ENCODE measurements at regions not wholly inside any gene's neighbourhood (a gene's known extent, or its start where the extent isn't known, plus 50 kb on each side); places are given as distances from the start of the nearest gene placed in this dataset.

GRCh38 chr1:70902211-70902610, 145.4 kb downstream of the PTGER3 start:
- H3K36me3 ChIP-seq (ENCODE audit: control insufficient read depth in 1 of 2, insufficient read depth in 2 of 2, low read length in 2 of 2), result no peaks in the 10 kb centered on the region
- no peaks in the 10 kb centered on the region for H3K4me1 ChIP-seq (ENCODE audit: control insufficient read depth in 1 of 2, insufficient read depth in 2 of 2, low read length in 2 of 2)
- no peaks in the 10 kb centered on the region for H3K9me3 ChIP-seq (ENCODE audit: control insufficient read depth in 1 of 2, low read length in 2 of 2)
- no peaks in the 10 kb centered on the region for H3K27me3 ChIP-seq (ENCODE audit: control insufficient read depth in 1 of 2, insufficient read depth in 2 of 2, low read length in 2 of 2)
- no peak overlapping the region for H3K4me3 ChIP-seq (ENCODE audit: low read depth in 1 of 2, low read length in 2 of 2)
- no peak overlapping the region for H3K27ac ChIP-seq (ENCODE audit: low read depth, low read length)
- no peak overlapping the region for H3K9ac ChIP-seq (ENCODE audit: low read depth in 1 of 2, low read length in 2 of 2)

- H3K9me3 ChIP-seq (ENCODE audit: control insufficient read depth in 1 of 2, low read length in 2 of 2), result no peaks in the 10 kb centered on the region
- H3K4me3 ChIP-seq (ENCODE audit: low read depth in 1 of 2, low read length in 2 of 2), result no peak overlapping the region
- H3K36me3 ChIP-seq (ENCODE audit: control insufficient read depth in 1 of 2, insufficient read depth in 2 of 2, low read length in 2 of 2), result no peaks in the 10 kb centered on the region
- no peaks in the 10 kb centered on the region for H3K4me1 ChIP-seq (ENCODE audit: control insufficient read depth in 1 of 2, insufficient read depth in 2 of 2, low read length in 2 of 2)
- H3K9ac ChIP-seq (ENCODE audit: low read depth in 1 of 2, low read length in 2 of 2), result no peak overlapping the region
- H3K27ac ChIP-seq (ENCODE audit: low read depth, low read length), result no peak overlapping the region
- no peaks in the 10 kb centered on the region for H3K27me3 ChIP-seq (ENCODE audit: control insufficient read depth in 1 of 2, insufficient read depth in 2 of 2, low read length in 2 of 2)
Observed at GRCh38 chr1:70906800-70907199, 140.8 kb downstream of the PTGER3 start.

- Histone ChIP-seq H3K9ac (ENCODE audit: low read depth in 1 of 2, low read length in 2 of 2) (no peak overlapping the region), H3K27me3 (ENCODE audit: control insufficient read depth in 1 of 2, insufficient read depth in 2 of 2, low read length in 2 of 2) (no peaks in the 10 kb centered on the region), H3K27ac (ENCODE audit: low read depth, low read length) (no peak overlapping the region), H3K9me3 (ENCODE audit: control insufficient read depth in 1 of 2, low read length in 2 of 2) (no peaks in the 10 kb centered on the region), H3K4me3 (ENCODE audit: low read depth in 1 of 2, low read length in 2 of 2) (no peak overlapping the region), H3K36me3 (ENCODE audit: control insufficient read depth in 1 of 2, insufficient read depth in 2 of 2, low read length in 2 of 2) (no peaks in the 10 kb centered on the region), H3K4me1 (ENCODE audit: control insufficient read depth in 1 of 2, insufficient read depth in 2 of 2, low read length in 2 of 2) (no peaks in the 10 kb centered on the region)
Observed at GRCh38 chr1:70907563-70908310, 139.9 kb downstream of the PTGER3 start.

- no peak overlapping the region for H3K4me3 ChIP-seq (ENCODE audit: low read depth in 1 of 2, low read length in 2 of 2)
- H3K4me1 ChIP-seq (ENCODE audit: control insufficient read depth in 1 of 2, insufficient read depth in 2 of 2, low read length in 2 of 2), result no peaks in the 10 kb centered on the region
- H3K9me3 ChIP-seq (ENCODE audit: control insufficient read depth in 1 of 2, low read length in 2 of 2), result no peaks in the 10 kb centered on the region
- no peak overlapping the region for H3K27ac ChIP-seq (ENCODE audit: low read depth, low read length)
- H3K27me3 ChIP-seq (ENCODE audit: control insufficient read depth in 1 of 2, insufficient read depth in 2 of 2, low read length in 2 of 2), result no peaks in the 10 kb centered on the region
- no peak overlapping the region for H3K9ac ChIP-seq (ENCODE audit: low read depth in 1 of 2, low read length in 2 of 2)
- H3K36me3 ChIP-seq (ENCODE audit: control insufficient read depth in 1 of 2, insufficient read depth in 2 of 2, low read length in 2 of 2), result no peaks in the 10 kb centered on the region
Observed at GRCh38 chr1:70909262-70909822, 138.3 kb downstream of the PTGER3 start.

GRCh38 chr1:70910013-70910412, 137.6 kb downstream of the PTGER3 start:
- no peak overlapping the region for H3K4me3 ChIP-seq (ENCODE audit: low read depth in 1 of 2, low read length in 2 of 2)
- H3K9me3 ChIP-seq (ENCODE audit: control insufficient read depth in 1 of 2, low read length in 2 of 2), result no peaks in the 10 kb centered on the region
- no peak overlapping the region for H3K27ac ChIP-seq (ENCODE audit: low read depth, low read length)
- no peaks in the 10 kb centered on the region for H3K27me3 ChIP-seq (ENCODE audit: control insufficient read depth in 1 of 2, insufficient read depth in 2 of 2, low read length in 2 of 2)
- no peak overlapping the region for H3K9ac ChIP-seq (ENCODE audit: low read depth in 1 of 2, low read length in 2 of 2)
- no peaks in the 10 kb centered on the region for H3K4me1 ChIP-seq (ENCODE audit: control insufficient read depth in 1 of 2, insufficient read depth in 2 of 2, low read length in 2 of 2)
- no peaks in the 10 kb centered on the region for H3K36me3 ChIP-seq (ENCODE audit: control insufficient read depth in 1 of 2, insufficient read depth in 2 of 2, low read length in 2 of 2)

GRCh38 chr1:70911861-70912260, 135.8 kb downstream of the PTGER3 start:
- Histone ChIP-seq H3K4me1 (ENCODE audit: control insufficient read depth in 1 of 2, insufficient read depth in 2 of 2, low read length in 2 of 2) (no peaks in the 10 kb centered on the region), H3K9ac (ENCODE audit: low read depth in 1 of 2, low read length in 2 of 2) (no peak overlapping the region), H3K36me3 (ENCODE audit: control insufficient read depth in 1 of 2, insufficient read depth in 2 of 2, low read length in 2 of 2) (no peaks in the 10 kb centered on the region), H3K9me3 (ENCODE audit: control insufficient read depth in 1 of 2, low read length in 2 of 2) (no peaks in the 10 kb centered on the region), H3K27me3 (ENCODE audit: control insufficient read depth in 1 of 2, insufficient read depth in 2 of 2, low read length in 2 of 2) (no peaks in the 10 kb centered on the region), H3K27ac (ENCODE audit: low read depth, low read length) (no peak overlapping the region), H3K4me3 (ENCODE audit: low read depth in 1 of 2, low read length in 2 of 2) (no peak overlapping the region)

GRCh38 chr1:70914224-70914623, 133.4 kb downstream of the PTGER3 start:
- H3K4me1 ChIP-seq (ENCODE audit: control insufficient read depth in 1 of 2, insufficient read depth in 2 of 2, low read length in 2 of 2), result no peaks in the 10 kb centered on the region
- no peak overlapping the region for H3K27ac ChIP-seq (ENCODE audit: low read depth, low read length)
- no peaks in the 10 kb centered on the region for H3K27me3 ChIP-seq (ENCODE audit: control insufficient read depth in 1 of 2, insufficient read depth in 2 of 2, low read length in 2 of 2)
- no peak overlapping the region for H3K9ac ChIP-seq (ENCODE audit: low read depth in 1 of 2, low read length in 2 of 2)
- no peaks in the 10 kb centered on the region for H3K36me3 ChIP-seq (ENCODE audit: control insufficient read depth in 1 of 2, insufficient read depth in 2 of 2, low read length in 2 of 2)
- H3K4me3 ChIP-seq (ENCODE audit: low read depth in 1 of 2, low read length in 2 of 2), result no peak overlapping the region
- H3K9me3 ChIP-seq (ENCODE audit: control insufficient read depth in 1 of 2, low read length in 2 of 2), result no peaks in the 10 kb centered on the region

- no peaks in the 10 kb centered on the region for H3K9me3 ChIP-seq (ENCODE audit: control insufficient read depth in 1 of 2, low read length in 2 of 2)
- no peaks in the 10 kb centered on the region for H3K4me1 ChIP-seq (ENCODE audit: control insufficient read depth in 1 of 2, insufficient read depth in 2 of 2, low read length in 2 of 2)
- H3K27me3 ChIP-seq (ENCODE audit: control insufficient read depth in 1 of 2, insufficient read depth in 2 of 2, low read length in 2 of 2), result no peaks in the 10 kb centered on the region
- no peak overlapping the region for H3K4me3 ChIP-seq (ENCODE audit: low read depth in 1 of 2, low read length in 2 of 2)
- H3K9ac ChIP-seq (ENCODE audit: low read depth in 1 of 2, low read length in 2 of 2), result no peak overlapping the region
- no peaks in the 10 kb centered on the region for H3K36me3 ChIP-seq (ENCODE audit: control insufficient read depth in 1 of 2, insufficient read depth in 2 of 2, low read length in 2 of 2)
- H3K27ac ChIP-seq (ENCODE audit: low read depth, low read length), result no peak overlapping the region
Observed at GRCh38 chr1:70915258-70916033, 132.2 kb downstream of the PTGER3 start.

GRCh38 chr1:70916034-70916427, 131.6 kb downstream of the PTGER3 start:
- no peaks in the 10 kb centered on the region for H3K27me3 ChIP-seq (ENCODE audit: control insufficient read depth in 1 of 2, insufficient read depth in 2 of 2, low read length in 2 of 2)
- no peaks in the 10 kb centered on the region for H3K4me1 ChIP-seq (ENCODE audit: control insufficient read depth in 1 of 2, insufficient read depth in 2 of 2, low read length in 2 of 2)
- H3K36me3 ChIP-seq (ENCODE audit: control insufficient read depth in 1 of 2, insufficient read depth in 2 of 2, low read length in 2 of 2), result no peaks in the 10 kb centered on the region

GRCh38 chr1:70919706-70920323, 127.8 kb downstream of the PTGER3 start:
- no peak overlapping the region for H3K27ac ChIP-seq (ENCODE audit: low read depth, low read length)
- H3K9ac ChIP-seq (ENCODE audit: low read depth in 1 of 2, low read length in 2 of 2), result no peak overlapping the region
- H3K27me3 ChIP-seq (ENCODE audit: control insufficient read depth in 1 of 2, insufficient read depth in 2 of 2, low read length in 2 of 2), result no peaks in the 10 kb centered on the region
- H3K4me1 ChIP-seq (ENCODE audit: control insufficient read depth in 1 of 2, insufficient read depth in 2 of 2, low read length in 2 of 2), result no peaks in the 10 kb centered on the region
- H3K9me3 ChIP-seq (ENCODE audit: control insufficient read depth in 1 of 2, low read length in 2 of 2), result peaks cover 7% of the 10 kb centered on the region in 2 donors
- no peaks in the 10 kb centered on the region for H3K36me3 ChIP-seq (ENCODE audit: control insufficient read depth in 1 of 2, insufficient read depth in 2 of 2, low read length in 2 of 2)
- no peak overlapping the region for H3K4me3 ChIP-seq (ENCODE audit: low read depth in 1 of 2, low read length in 2 of 2)

More at GRCh38 chr1:70916034-70916427, 131.6 kb downstream of the PTGER3 start:
- Histone ChIP-seq H3K9me3 (ENCODE audit: control insufficient read depth in 1 of 2, low read length in 2 of 2) (no peaks in the 10 kb centered on the region), H3K27ac (ENCODE audit: low read depth, low read length) (no peak overlapping the region), H3K4me3 (ENCODE audit: low read depth in 1 of 2, low read length in 2 of 2) (no peak overlapping the region), H3K9ac (ENCODE audit: low read depth in 1 of 2, low read length in 2 of 2) (no peak overlapping the region)
